WTC11 (cell line): ENCODE measurements at regions not wholly inside any gene's neighbourhood (a gene's known extent, or its start where the extent isn't known, plus 50 kb on each side); places are given as distances from the start of the nearest gene placed in this dataset.

ENCODE experiments used
- ATAC-seq: fragments of 200-7000 bp; cut with Tn5 transposase; 2 replicates; pipeline ENCODE4 v1.10.0; 2021; ENCODE audit warnings: mild to moderate bottlenecking, moderate library complexity
- CTCF ChIA-PET: fragments of 300-600 bp; sonication (Branson Sonifier 250); formaldehyde crosslinking; loops from one replicate; lab custom pipeline; 2021; ENCODE audit warnings: antibody characterized with exemption; lab: Charles Lee
- POLR2A ChIA-PET: fragments of 350-600 bp; sonication (Branson Sonifier 250); formaldehyde crosslinking; loops from one replicate; lab custom pipeline; 2021; ENCODE audit warnings: antibody characterized with exemption; lab: Charles Lee
- DNase-seq: peaks from one replicate; pipeline ENCODE4 v3.0.0; 2021; ENCODE audit warnings: low spot score
- H3K27ac Mint-ChIP-seq: 2 replicates; pipeline ENCODE4 v1.8.0; 2021; ENCODE audit warnings: mixed read lengths
- H3K27me3 Mint-ChIP-seq: 2 replicates; pipeline ENCODE4 v1.8.0; 2021; ENCODE audit warnings: low read depth, mild to moderate bottlenecking, moderate library complexity, mixed read lengths
- H3K36me3 Mint-ChIP-seq: 2 replicates; pipeline ENCODE4 v1.8.0; 2021; ENCODE audit warnings: mixed read lengths
- H3K4me1 Mint-ChIP-seq: 2 replicates; pipeline ENCODE4 v1.8.0; 2022; ENCODE audit warnings: mixed read lengths
- H3K4me3 Mint-ChIP-seq: 2 replicates; pipeline ENCODE4 v1.8.0; 2021; ENCODE audit warnings: mild to moderate bottlenecking, moderate library complexity, mixed read lengths
- H3K9me3 Mint-ChIP-seq: 2 replicates; pipeline ENCODE4 v1.8.0; 2021; ENCODE audit warnings: mixed read lengths
- JAZF1 ChIP-seq: fragments of 250-450 bp; sonication (Bioruptor Pico); IDR thresholded peaks from 2 replicates; pipeline ENCODE4 v1.9.0; 2021; ENCODE audit warnings: moderate library complexity, mild to moderate bottlenecking, inconsistent platforms
- KAT7 ChIP-seq: sonication (generic); formaldehyde crosslinking; IDR thresholded peaks from 2 replicates; pipeline ENCODE4 v1.8.1; 2023; ENCODE audit warnings: missing genetic modification reagents, mild to moderate bottlenecking, borderline replicate concordance
- TCF7 ChIP-seq: sonication (generic); formaldehyde crosslinking; IDR thresholded peaks from 2 replicates; pipeline ENCODE4 v1.8.0; 2022; ENCODE audit warnings: mild to moderate bottlenecking, low read depth, missing genetic modification reagents, moderate library complexity
- TEAD4 ChIP-seq: sonication (generic); formaldehyde crosslinking; IDR thresholded peaks from 2 replicates; pipeline ENCODE4 v1.8.0; 2022; ENCODE audit warnings: mild to moderate bottlenecking, missing genetic modification reagents
- ZNF317 ChIP-seq: sonication (generic); formaldehyde crosslinking; IDR thresholded peaks from 2 replicates; pipeline ENCODE4 v1.8.1; 2023; ENCODE audit warnings: low read depth, mild to moderate bottlenecking, moderate library complexity, missing genetic modification reagents, borderline replicate concordance
- TF ChIP-seq, protein P1 (sequence below): sonication (generic); formaldehyde crosslinking; IDR thresholded peaks from 2 replicates; pipeline ENCODE4 v1.8.1; 2023; ENCODE audit warnings: mild to moderate bottlenecking, missing genetic modification reagents
- TF ChIP-seq, protein P2 (sequence below): sonication (generic); formaldehyde crosslinking; IDR thresholded peaks from 2 replicates; pipeline ENCODE4 v1.8.1; 2022; ENCODE audit warnings: low read depth, missing genetic modification reagents, borderline replicate concordance
- TF ChIP-seq, protein P3 (sequence below): fragments of 200-600 bp; IDR thresholded peaks from 2 replicates; pipeline ENCODE4 v1.8.0; 2022; ENCODE audit warnings: antibody characterized with exemption
- TF ChIP-seq, protein P4 (sequence below): fragments of 250-450 bp; sonication (Bioruptor Pico); IDR thresholded peaks from 2 replicates; pipeline ENCODE4 v1.9.0; 2021; ENCODE audit warnings: mild to moderate bottlenecking
- TF ChIP-seq, protein P5 (sequence below): fragments of 250-450 bp; sonication (Bioruptor Pico); IDR thresholded peaks from 2 replicates; pipeline ENCODE4 v1.9.0; 2021; ENCODE audit warnings: mild to moderate bottlenecking

DNA sequence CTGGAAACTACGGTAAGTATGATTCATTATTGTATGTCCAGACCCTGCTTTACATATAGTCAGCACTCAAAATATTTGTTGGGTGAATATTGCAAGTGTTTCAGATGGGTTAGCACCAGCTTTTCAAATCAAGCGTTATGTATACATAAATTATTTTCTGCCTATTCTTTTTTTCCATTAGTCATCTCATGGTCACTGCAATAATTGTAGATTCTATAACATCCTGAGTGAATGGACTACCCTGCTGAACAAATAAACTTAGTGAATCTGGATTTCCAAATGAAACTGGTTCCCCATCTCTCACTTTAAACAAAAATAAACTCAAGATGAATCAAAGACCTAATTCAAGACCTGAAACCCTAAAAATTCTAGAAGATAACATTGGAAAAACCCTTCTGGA is 152.3 kb downstream of the DIO2 start:
- H3K36me3 Mint-ChIP-seq = no peaks in the 10 kb centered on the region
- no peak for DNase-seq
- H3K27me3 Mint-ChIP-seq = no peaks in the 10 kb centered on the region
- H3K27ac Mint-ChIP-seq = no peak overlapping the region
- ChIA-PET CTCF (no interaction called here), POLR2A (no interaction called here)
- H3K4me1 Mint-ChIP-seq = no peaks in the 10 kb centered on the region
- ATAC-seq = no peak
- TF ChIP-seq TEAD4 (CRISPR knock-in tag) (no peak), ZNF317 (no peak)
- TF ChIP-seq, protein P1, sequence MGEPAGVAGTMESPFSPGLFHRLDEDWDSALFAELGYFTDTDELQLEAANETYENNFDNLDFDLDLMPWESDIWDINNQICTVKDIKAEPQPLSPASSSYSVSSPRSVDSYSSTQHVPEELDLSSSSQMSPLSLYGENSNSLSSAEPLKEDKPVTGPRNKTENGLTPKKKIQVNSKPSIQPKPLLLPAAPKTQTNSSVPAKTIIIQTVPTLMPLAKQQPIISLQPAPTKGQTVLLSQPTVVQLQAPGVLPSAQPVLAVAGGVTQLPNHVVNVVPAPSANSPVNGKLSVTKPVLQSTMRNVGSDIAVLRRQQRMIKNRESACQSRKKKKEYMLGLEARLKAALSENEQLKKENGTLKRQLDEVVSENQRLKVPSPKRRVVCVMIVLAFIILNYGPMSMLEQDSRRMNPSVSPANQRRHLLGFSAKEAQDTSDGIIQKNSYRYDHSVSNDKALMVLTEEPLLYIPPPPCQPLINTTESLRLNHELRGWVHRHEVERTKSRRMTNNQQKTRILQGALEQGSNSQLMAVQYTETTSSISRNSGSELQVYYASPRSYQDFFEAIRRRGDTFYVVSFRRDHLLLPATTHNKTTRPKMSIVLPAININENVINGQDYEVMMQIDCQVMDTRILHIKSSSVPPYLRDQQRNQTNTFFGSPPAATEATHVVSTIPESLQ (CRISPR knock-in tag) = no peak
- TF ChIP-seq, protein P2, sequence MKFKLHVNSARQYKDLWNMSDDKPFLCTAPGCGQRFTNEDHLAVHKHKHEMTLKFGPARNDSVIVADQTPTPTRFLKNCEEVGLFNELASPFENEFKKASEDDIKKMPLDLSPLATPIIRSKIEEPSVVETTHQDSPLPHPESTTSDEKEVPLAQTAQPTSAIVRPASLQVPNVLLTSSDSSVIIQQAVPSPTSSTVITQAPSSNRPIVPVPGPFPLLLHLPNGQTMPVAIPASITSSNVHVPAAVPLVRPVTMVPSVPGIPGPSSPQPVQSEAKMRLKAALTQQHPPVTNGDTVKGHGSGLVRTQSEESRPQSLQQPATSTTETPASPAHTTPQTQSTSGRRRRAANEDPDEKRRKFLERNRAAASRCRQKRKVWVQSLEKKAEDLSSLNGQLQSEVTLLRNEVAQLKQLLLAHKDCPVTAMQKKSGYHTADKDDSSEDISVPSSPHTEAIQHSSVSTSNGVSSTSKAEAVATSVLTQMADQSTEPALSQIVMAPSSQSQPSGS (CRISPR knock-in tag) = no peak
- no peak overlapping the region for H3K4me3 Mint-ChIP-seq
- H3K9me3 Mint-ChIP-seq = peaks cover 37% of the 10 kb centered on the region

DNA sequence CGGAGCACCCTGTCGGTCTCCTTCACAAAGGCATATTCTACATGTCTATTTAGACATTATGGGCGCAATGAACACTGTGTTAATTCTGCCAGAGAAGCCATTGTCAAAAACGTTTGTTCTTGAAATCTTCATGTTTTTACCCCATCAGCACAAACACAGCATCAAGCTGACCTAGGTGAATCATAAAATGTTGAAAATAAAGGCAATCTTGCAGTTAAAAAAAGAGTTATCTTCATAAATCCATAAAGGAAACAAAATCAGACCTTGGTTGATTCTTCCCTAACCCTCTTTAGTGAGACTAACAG is 154.9 kb downstream of the DIO2 start:
- DNase-seq (no peak), ATAC-seq (no peak)
- Mint-ChIP-seq H3K36me3 (no peaks in the 10 kb centered on the region), H3K9me3 (peaks cover 27% of the 10 kb centered on the region), H3K4me3 (no peak overlapping the region), H3K4me1 (no peaks in the 10 kb centered on the region), H3K27ac (no peak overlapping the region), H3K27me3 (no peaks in the 10 kb centered on the region)
- ChIA-PET POLR2A (no interaction called here), CTCF (interaction anchor here (0.6 to 2.3 kb wide), 8 partner anchors 146 to 1097 kb away, joined by 3 to 17 read pairs (median 4); partner anchors contain the start of gene DIO2)
- TF ChIP-seq, protein P3, sequence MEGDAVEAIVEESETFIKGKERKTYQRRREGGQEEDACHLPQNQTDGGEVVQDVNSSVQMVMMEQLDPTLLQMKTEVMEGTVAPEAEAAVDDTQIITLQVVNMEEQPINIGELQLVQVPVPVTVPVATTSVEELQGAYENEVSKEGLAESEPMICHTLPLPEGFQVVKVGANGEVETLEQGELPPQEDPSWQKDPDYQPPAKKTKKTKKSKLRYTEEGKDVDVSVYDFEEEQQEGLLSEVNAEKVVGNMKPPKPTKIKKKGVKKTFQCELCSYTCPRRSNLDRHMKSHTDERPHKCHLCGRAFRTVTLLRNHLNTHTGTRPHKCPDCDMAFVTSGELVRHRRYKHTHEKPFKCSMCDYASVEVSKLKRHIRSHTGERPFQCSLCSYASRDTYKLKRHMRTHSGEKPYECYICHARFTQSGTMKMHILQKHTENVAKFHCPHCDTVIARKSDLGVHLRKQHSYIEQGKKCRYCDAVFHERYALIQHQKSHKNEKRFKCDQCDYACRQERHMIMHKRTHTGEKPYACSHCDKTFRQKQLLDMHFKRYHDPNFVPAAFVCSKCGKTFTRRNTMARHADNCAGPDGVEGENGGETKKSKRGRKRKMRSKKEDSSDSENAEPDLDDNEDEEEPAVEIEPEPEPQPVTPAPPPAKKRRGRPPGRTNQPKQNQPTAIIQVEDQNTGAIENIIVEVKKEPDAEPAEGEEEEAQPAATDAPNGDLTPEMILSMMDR = peak; percentile 3; the same call in 1 of the 2 replicates
- no peak for TF ChIP-seq JAZF1 (CRISPR knock-in tag)
- TF ChIP-seq, protein P4, sequence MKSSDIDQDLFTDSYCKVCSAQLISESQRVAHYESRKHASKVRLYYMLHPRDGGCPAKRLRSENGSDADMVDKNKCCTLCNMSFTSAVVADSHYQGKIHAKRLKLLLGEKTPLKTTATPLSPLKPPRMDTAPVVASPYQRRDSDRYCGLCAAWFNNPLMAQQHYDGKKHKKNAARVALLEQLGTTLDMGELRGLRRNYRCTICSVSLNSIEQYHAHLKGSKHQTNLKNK = no peak
- TF ChIP-seq TCF7 (CRISPR knock-in tag) = no peak
- TF ChIP-seq KAT7 (CRISPR knock-in tag) = no peak

DNA sequence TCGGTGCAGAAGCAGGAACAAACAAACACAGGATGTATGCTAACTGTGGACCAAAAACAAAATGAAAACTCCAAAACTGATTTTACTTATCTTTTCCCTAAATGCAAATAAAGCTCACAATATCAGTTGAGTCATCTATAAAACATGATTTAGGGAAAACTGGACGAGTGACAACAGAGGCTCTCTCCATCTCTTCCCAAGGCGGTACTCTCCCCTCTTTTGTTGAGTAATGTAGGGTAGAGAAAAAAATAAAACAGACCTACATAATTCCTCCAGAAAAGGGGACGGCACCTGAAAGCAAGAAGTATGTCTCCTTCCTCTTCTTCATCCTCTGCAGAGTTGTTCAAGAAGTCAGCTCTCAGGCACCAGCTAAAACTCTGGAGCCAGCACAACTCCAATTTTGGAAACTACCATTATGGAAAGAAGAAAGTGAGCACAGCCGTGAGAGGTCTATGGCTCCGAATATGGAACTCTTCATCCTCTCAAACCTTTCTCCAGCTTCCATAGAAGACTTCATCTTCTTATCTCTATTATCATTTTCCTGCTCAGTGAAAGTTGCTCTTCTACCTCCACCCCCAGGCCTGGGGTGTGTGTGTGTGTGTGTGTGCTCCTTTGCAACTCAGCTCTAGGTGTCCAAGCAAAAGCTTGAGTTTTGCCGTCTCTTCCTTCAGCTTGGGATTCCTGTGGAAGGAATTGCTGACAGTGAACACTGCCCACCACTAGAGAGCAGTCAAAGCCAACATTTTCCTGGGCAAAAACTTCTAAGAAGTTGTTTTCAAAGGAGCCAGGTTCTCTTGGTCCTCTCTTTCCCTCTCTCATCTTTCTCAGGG is 155.4 kb downstream of the DIO2 start:
- CTCF ChIA-PET = interaction anchor here (0.5 to 2.3 kb wide), 12 partner anchors 13 to 1096 kb away, joined by 3 to 17 read pairs (median 3); no protein-coding TSS in a partner anchor
- DNase-seq = peak; percentile 37
- ATAC-seq = peak; percentile 87
- Mint-ChIP-seq H3K4me3 (no peak overlapping the region), H3K27me3 (no peaks in the 10 kb centered on the region), H3K9me3 (peaks cover 28% of the 10 kb centered on the region), H3K27ac (no peak overlapping the region), H3K4me1 (no peaks in the 10 kb centered on the region), H3K36me3 (peaks cover 2% of the 10 kb centered on the region; the same call in 1 of the 2 replicates)
- POLR2A ChIA-PET = no interaction called here
- TF ChIP-seq, protein P5, sequence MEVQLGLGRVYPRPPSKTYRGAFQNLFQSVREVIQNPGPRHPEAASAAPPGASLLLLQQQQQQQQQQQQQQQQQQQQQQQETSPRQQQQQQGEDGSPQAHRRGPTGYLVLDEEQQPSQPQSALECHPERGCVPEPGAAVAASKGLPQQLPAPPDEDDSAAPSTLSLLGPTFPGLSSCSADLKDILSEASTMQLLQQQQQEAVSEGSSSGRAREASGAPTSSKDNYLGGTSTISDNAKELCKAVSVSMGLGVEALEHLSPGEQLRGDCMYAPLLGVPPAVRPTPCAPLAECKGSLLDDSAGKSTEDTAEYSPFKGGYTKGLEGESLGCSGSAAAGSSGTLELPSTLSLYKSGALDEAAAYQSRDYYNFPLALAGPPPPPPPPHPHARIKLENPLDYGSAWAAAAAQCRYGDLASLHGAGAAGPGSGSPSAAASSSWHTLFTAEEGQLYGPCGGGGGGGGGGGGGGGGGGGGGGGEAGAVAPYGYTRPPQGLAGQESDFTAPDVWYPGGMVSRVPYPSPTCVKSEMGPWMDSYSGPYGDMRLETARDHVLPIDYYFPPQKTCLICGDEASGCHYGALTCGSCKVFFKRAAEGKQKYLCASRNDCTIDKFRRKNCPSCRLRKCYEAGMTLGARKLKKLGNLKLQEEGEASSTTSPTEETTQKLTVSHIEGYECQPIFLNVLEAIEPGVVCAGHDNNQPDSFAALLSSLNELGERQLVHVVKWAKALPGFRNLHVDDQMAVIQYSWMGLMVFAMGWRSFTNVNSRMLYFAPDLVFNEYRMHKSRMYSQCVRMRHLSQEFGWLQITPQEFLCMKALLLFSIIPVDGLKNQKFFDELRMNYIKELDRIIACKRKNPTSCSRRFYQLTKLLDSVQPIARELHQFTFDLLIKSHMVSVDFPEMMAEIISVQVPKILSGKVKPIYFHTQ (CRISPR knock-in tag) = no peak
- TF ChIP-seq, protein P3 = peak; percentile 57; the same call in 1 of the 2 replicates
